Endodermal cell (in vitro differentiated cells): ENCODE measurements at regions not wholly inside any gene's neighbourhood (a gene's known extent, or its start where the extent isn't known, plus 50 kb on each side); places are given as distances from the start of the nearest gene placed in this dataset.
A peak's percentile ranks its signal among the peaks of the same experiment; 100 is the strongest.

Experiments
- DNase-seq: peaks from one replicate; pipeline ENCODE4 v3.0.0-alpha.2; 2017
- H3K27ac ChIP-seq: 2 replicates; pipeline ENCODE4 v1.5.1; 2013; ENCODE audit warnings: mild to moderate bottlenecking, low read depth, low read length, moderate library complexity
- H3K27me3 ChIP-seq: 2 replicates; pipeline ENCODE4 v1.6.1; 2013; ENCODE audit warnings: mild to moderate bottlenecking, low read length, moderate library complexity; ENCODE audit not compliant: insufficient read depth, control insufficient read depth, poor library complexity, severe bottlenecking
- H3K36me3 ChIP-seq: 2 replicates; pipeline ENCODE4 v1.7.0; 2013; ENCODE audit warnings: mild to moderate bottlenecking, low read length, moderate library complexity; ENCODE audit not compliant: control insufficient read depth, insufficient read depth
- H3K4me1 ChIP-seq: one replicate; pipeline ENCODE4 v1.7.0; 2013; ENCODE audit warnings: low read length; ENCODE audit not compliant: control insufficient read depth, insufficient read depth
- H3K4me3 ChIP-seq: 2 replicates; pipeline ENCODE4 v1.5.1; 2013; ENCODE audit warnings: mild to moderate bottlenecking, low read length, moderate library complexity
- H3K9ac ChIP-seq: 2 replicates; pipeline ENCODE4 v1.6.1; 2013; ENCODE audit warnings: mild to moderate bottlenecking, low read length, moderate library complexity; ENCODE audit not compliant: poor library complexity, severe bottlenecking; ENCODE audit errors: extremely low read depth
- H3K9me3 ChIP-seq: 2 replicates; pipeline ENCODE4 v1.6.1; 2013; ENCODE audit warnings: mild to moderate bottlenecking, low read length, moderate library complexity; ENCODE audit not compliant: control insufficient read depth
- H3K27ac Mint-ChIP-seq: 2 replicates; pipeline ENCODE4 v1.8.0; 2020; ENCODE audit warnings: mixed read lengths
- H3K27me3 Mint-ChIP-seq: 2 replicates; pipeline ENCODE4 v1.8.0; 2021; ENCODE audit warnings: mild to moderate bottlenecking, mixed read lengths; ENCODE audit not compliant: insufficient read depth
- H3K36me3 Mint-ChIP-seq: 2 replicates; pipeline ENCODE4 v1.8.0; 2020; ENCODE audit warnings: low read depth, mixed read lengths
- H3K4me1 Mint-ChIP-seq: 2 replicates; pipeline ENCODE4 v1.8.0; 2020; ENCODE audit warnings: mixed read lengths
- H3K4me3 Mint-ChIP-seq: 2 replicates; pipeline ENCODE4 v1.8.0; 2020; ENCODE audit warnings: mild to moderate bottlenecking, moderate library complexity, mixed read lengths
- H3K9me3 Mint-ChIP-seq: 2 replicates; pipeline ENCODE4 v1.8.0; 2020; ENCODE audit warnings: mild to moderate bottlenecking, mixed read lengths
- CTCF ChIP-seq: fragments of 200-600 bp; sonication (generic); conservative IDR thresholded peaks from 2 replicates; pipeline ENCODE4 v1.5.0; 2021; ENCODE audit warnings: antibody characterized with exemption, mild to moderate bottlenecking
- WGBS, 2 experiments: methylation state at CpG; one replicate each; pipeline versions ENCODE4 v1.1.5 to v1.1.7; 2013; ENCODE audit warnings: missing lambda C conversion rate in 2 of 2, mixed read lengths in 1 of 2; ENCODE audit not compliant: insufficient coverage in 1 of 2, insufficient read length in 1 of 2; 5-methylcytosine and 5-hydroxymethylcytosine counted together

GRCh38 chr6:33507261-33507660 is 52.9 kb downstream of the ZBTB9 start:
- TF ChIP-seq CTCF: no peak
- DNase-seq: peak; percentile 0
- no peaks in the 10 kb centered on the region for H3K27me3 ChIP-seq
- H3K27ac Mint-ChIP-seq: no peak overlapping the region
- no peaks in the 10 kb centered on the region for H3K36me3 ChIP-seq
- peaks cover 14% of the 10 kb centered on the region for H3K9me3 Mint-ChIP-seq
- H3K4me1 ChIP-seq: no peaks in the 10 kb centered on the region
- H3K4me1 Mint-ChIP-seq: peaks cover 9% of the 10 kb centered on the region
- H3K36me3 Mint-ChIP-seq: no peaks in the 10 kb centered on the region
- no peak overlapping the region for H3K9ac ChIP-seq
- H3K27ac ChIP-seq: no peak overlapping the region
- H3K4me3 ChIP-seq: no peak overlapping the region
- peaks cover 6% of the 10 kb centered on the region for H3K27me3 Mint-ChIP-seq
- H3K9me3 ChIP-seq: peaks cover 9% of the 10 kb centered on the region
- WGBS, 2 experiments: 94 to 100% methylated on average over 2 to 3 of the region's 3 CpGs
- H3K4me3 Mint-ChIP-seq: no peak overlapping the region

DNA sequence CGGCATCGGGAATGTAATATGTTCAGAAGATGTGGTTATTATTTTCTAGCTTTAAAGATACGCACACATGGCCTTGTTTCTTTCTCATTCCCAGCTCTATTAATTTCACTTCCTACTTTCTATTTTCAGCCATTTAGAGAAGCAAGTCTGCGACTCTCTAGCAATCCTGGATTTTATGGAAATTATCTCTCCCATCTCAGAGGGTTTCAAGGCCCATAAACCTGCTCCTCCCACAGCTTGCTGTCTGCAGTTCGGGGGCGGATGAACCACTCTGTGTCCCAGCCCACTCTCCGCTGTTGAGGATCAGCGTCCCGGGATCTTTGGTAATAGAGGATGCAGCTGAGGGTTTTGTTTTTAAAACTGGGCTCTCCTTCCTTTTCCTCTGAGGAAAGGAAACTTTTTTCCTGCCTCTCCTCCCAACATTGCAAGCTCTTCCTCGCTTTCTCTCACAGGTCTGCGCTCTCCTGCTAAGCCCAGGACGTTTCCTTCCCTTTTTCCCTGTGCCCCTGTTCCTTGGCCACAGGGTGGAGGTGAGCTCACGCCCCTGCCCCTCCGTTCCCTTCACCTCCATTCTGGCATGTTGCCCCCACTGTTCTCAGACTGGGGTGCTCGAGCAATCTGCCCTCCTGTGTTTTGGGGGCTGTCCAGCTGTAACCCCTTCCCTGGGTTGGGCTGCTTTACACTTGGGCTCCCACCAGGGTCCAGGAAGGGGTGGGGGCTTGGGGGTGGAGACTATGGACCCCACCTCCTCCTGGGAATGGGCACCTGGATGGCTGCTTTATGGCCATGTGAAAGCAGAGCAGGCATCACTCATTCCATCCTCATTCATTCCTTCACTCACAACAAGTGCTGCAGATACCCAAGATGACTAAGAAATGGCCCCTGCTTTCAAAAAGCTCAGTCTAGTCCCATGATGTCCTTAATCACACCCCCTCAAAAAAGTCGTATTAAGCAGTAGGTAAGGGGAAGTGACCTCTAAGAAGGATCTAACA is 54.9 kb downstream of the ZBTB9 start:
- Histone ChIP-seq H3K4me1 (peaks cover 3% of the 10 kb centered on the region), H3K36me3 (no peaks in the 10 kb centered on the region), H3K27ac (no peak overlapping the region), H3K9ac (no peak overlapping the region), H3K4me3 (no peak overlapping the region), H3K9me3 (peaks cover 5% of the 10 kb centered on the region), H3K27me3 (no peaks in the 10 kb centered on the region)
- Mint-ChIP-seq H3K9me3 (no peaks in the 10 kb centered on the region), H3K4me1 (peaks cover 16% of the 10 kb centered on the region), H3K27ac (no peak overlapping the region), H3K4me3 (no peak overlapping the region), H3K36me3 (no peaks in the 10 kb centered on the region), H3K27me3 (peaks cover 11% of the 10 kb centered on the region)
- TF ChIP-seq CTCF: peak; percentile 48
- WGBS, 2 experiments: 63 to 71% methylated on average over 10 to 16 of the region's 16 CpGs
- DNase-seq: peak; percentile 63

DNA sequence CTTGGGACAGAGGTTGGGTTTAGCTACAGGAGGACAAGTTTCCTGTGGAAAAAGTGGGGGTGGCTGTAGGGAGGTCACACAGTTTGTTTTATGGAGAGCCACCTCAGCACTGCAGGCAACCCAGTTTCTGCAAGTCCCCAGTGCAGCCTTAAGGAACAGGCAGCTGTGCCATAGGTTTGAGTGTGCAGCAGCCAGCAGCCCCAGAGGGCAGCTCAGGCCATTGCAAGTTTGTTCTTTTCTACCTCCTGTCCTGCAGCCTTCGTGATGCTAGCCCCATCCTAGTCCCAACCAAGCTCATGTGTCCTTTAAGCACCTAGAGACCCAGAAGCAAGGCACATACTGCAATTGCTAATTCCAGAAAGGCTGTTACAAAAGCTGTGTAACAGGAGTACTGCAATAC is 58.8 kb downstream of the ZBTB9 start:
- H3K4me1 ChIP-seq: peaks cover 3% of the 10 kb centered on the region
- H3K27me3 ChIP-seq: no peaks in the 10 kb centered on the region
- peaks cover 13% of the 10 kb centered on the region for H3K27me3 Mint-ChIP-seq
- DNase-seq: no peak
- WGBS, 2 experiments: 88% methylated on average over 1 of the region's 1 CpG; no CpG with 5 or more reads in 1 of the 2 experiments
- peaks cover 24% of the 10 kb centered on the region for H3K4me1 Mint-ChIP-seq
- no peak overlapping the region for H3K4me3 Mint-ChIP-seq
- peak; percentile 43 for TF ChIP-seq CTCF
- H3K36me3 Mint-ChIP-seq: no peaks in the 10 kb centered on the region
- no peak overlapping the region for H3K9ac ChIP-seq
- H3K27ac Mint-ChIP-seq: no peak overlapping the region
- no peak overlapping the region for H3K4me3 ChIP-seq
- no peaks in the 10 kb centered on the region for H3K9me3 Mint-ChIP-seq
- no peak overlapping the region for H3K27ac ChIP-seq
- no peaks in the 10 kb centered on the region for H3K36me3 ChIP-seq
- no peaks in the 10 kb centered on the region for H3K9me3 ChIP-seq
